ENCODE measurements at regions not wholly inside any gene's neighbourhood (a gene's known extent, or its start where the extent isn't known, plus 50 kb on each side); places are given as distances from the start of the nearest gene placed in this dataset.

- Histone ChIP-seq H3K36me3 (ENCODE audit: control insufficient read depth in 2 of 2, insufficient read depth in 2 of 2, low read length in 1 of 2) (no peaks in the 10 kb centered on the region), H3K27me3 (replicated peaks in 1 of 2; ENCODE audit: control insufficient read depth in 2 of 2, insufficient read depth in 2 of 2, low read length in 1 of 2) (no peaks in the 10 kb centered on the region), H3K9ac (ENCODE audit: control insufficient read depth, insufficient read depth, low read length) (no peak overlapping the region), H3K4me1 (ENCODE audit: control insufficient read depth, insufficient read depth, low read length) (no peaks in the 10 kb centered on the region), H3K4me2 (ENCODE audit: control insufficient read depth, insufficient read depth) (no peak overlapping the region), H3K79me2 (ENCODE audit: control insufficient read depth, insufficient read depth, low read length) (no peaks in the 10 kb centered on the region), H2AFZ (ENCODE audit: control insufficient read depth, low read depth, low read length) (no peak overlapping the region), H3K9me3 (replicated peaks; ENCODE audit: control insufficient read depth, insufficient read depth, low read length) (no peaks in the 10 kb centered on the region), H4K20me1 (ENCODE audit: control insufficient read depth, insufficient read depth) (no peaks in the 10 kb centered on the region), H3K4me3 (no peak overlapping the region), H3K27ac (ENCODE audit: control insufficient read depth, insufficient read depth) (no peak overlapping the region)
- no peak for ATAC-seq
- intact Hi-C loops (cut with micrococcal nuclease; ENCODE audit: unreplicated experiment) (no loop called here), in situ Hi-C loops (cut with MboI) (no loop called here)
- ChIA-PET SMC1A (ENCODE audit: uncharacterized antibody, unreplicated experiment) (no interaction called here), POLR2A (no interaction called here), RAD21 (ENCODE audit: unreplicated experiment) (no interaction called here), CTCF (interaction anchor here (0.9 kb wide), 1 partner anchor 11 kb away, joined by 4 read pairs; no protein-coding TSS in a partner anchor)
- TF ChIP-seq YBX1 (IDR thresholded peaks at IDR 0.05) (no peak), MAX (IDR thresholded peaks at IDR 0.05; ENCODE audit: low read depth, low read length) (no peak), RUNX3 (IDR thresholded peaks at IDR 0.05; ENCODE audit: low read length) (no peak), TBL1XR1 (IDR thresholded peaks at IDR 0.05; ENCODE audit: low read depth, low read length) (no peak), ASH2L (IDR thresholded peaks at IDR 0.05; ENCODE audit: borderline replicate concordance, low read depth) (no peak), MTA2 (IDR thresholded peaks at IDR 0.05; ENCODE audit: low read depth) (no peak), RBBP5 (conservative IDR thresholded peaks at IDR 0.05) (no peak), NRF1 (conservative IDR thresholded peaks at IDR 0.05; ENCODE audit: low read depth, low read length) (no peak), PKNOX1 (IDR thresholded peaks at IDR 0.05) (no peak), ZBTB40 (IDR thresholded peaks at IDR 0.05; ENCODE audit: borderline replicate concordance) (no peak)
- TF ChIP-seq, protein P1, sequence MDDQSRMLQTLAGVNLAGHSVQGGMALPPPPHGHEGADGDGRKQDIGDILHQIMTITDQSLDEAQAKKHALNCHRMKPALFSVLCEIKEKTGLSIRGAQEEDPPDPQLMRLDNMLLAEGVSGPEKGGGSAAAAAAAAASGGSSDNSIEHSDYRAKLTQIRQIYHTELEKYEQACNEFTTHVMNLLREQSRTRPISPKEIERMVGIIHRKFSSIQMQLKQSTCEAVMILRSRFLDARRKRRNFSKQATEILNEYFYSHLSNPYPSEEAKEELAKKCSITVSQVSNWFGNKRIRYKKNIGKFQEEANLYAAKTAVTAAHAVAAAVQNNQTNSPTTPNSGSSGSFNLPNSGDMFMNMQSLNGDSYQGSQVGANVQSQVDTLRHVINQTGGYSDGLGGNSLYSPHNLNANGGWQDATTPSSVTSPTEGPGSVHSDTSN (IDR thresholded peaks at IDR 0.05; ENCODE audit: insufficient replicate concordance, low read depth, low read length): no peak
- TF ChIP-seq, protein P2, sequence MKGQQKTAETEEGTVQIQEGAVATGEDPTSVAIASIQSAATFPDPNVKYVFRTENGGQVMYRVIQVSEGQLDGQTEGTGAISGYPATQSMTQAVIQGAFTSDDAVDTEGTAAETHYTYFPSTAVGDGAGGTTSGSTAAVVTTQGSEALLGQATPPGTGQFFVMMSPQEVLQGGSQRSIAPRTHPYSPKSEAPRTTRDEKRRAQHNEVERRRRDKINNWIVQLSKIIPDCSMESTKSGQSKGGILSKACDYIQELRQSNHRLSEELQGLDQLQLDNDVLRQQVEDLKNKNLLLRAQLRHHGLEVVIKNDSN (IDR thresholded peaks at IDR 0.05; ENCODE audit: borderline replicate concordance, extremely low read length, insufficient read depth, low read depth, low read length): no peak
- FAIRE-seq: no peak
- 30% methylated on average over 8 of the region's 8 CpGs for WGBS (ENCODE audit: insufficient coverage, insufficient replicate concordance, low lambda C conversion rate, missing lambda C conversion rate)
- DNase-seq (ENCODE audit: low read depth, low spot score): no peak
- BruUV-seq (replicated peaks): no TSS peak
Measured at GRCh38 chr5:110354915-110355644, 371.4 kb downstream of the TMEM232 start.

All from GM12878 (cell line).